ENCODE measurements at regions not wholly inside any gene's neighbourhood (a gene's known extent, or its start where the extent isn't known, plus 50 kb on each side); places are given as distances from the start of the nearest gene placed in this dataset.

GRCh38 chr12:46898152-46898931 is 72.5 kb upstream of the SLC38A4 start:
- intact Hi-C loops (cut with DNase I): no loop called here
- no peaks in the 10 kb centered on the region for H3K27me3 ChIP-seq (ENCODE audit: low read depth)
- H3K4me1 ChIP-seq: no peaks in the 10 kb centered on the region
- no peak for TF ChIP-seq CTCF (IDR thresholded peaks at IDR 0.05)
- ATAC-seq (no peak), DNase-seq (no peak)
- H3K27ac ChIP-seq: no peak overlapping the region
- no peaks in the 10 kb centered on the region for H3K9me3 ChIP-seq
- no peak overlapping the region for H3K4me3 ChIP-seq
- H3K36me3 ChIP-seq: no peaks in the 10 kb centered on the region

GRCh38 chr12:46898989-46899388 is 73.2 kb upstream of the SLC38A4 start:
- intact Hi-C loops (cut with DNase I): no loop called here
- no peak for DNase-seq
- Histone ChIP-seq H3K9me3 (no peaks in the 10 kb centered on the region), H3K27me3 (ENCODE audit: low read depth) (no peaks in the 10 kb centered on the region), H3K4me1 (no peaks in the 10 kb centered on the region), H3K4me3 (no peak overlapping the region), H3K36me3 (no peaks in the 10 kb centered on the region), H3K27ac (no peak overlapping the region)
- TF ChIP-seq CTCF (IDR thresholded peaks at IDR 0.05): no peak
- ATAC-seq: no peak

GRCh38 chr12:46900734-46901463 is 75.1 kb upstream of the SLC38A4 start:
- no peaks in the 10 kb centered on the region for H3K4me1 ChIP-seq
- H3K36me3 ChIP-seq: no peaks in the 10 kb centered on the region
- no peak for ATAC-seq
- DNase-seq: no peak
- no peaks in the 10 kb centered on the region for H3K27me3 ChIP-seq (ENCODE audit: low read depth)
- H3K4me3 ChIP-seq: no peak overlapping the region
- H3K9me3 ChIP-seq: no peaks in the 10 kb centered on the region
- no peak overlapping the region for H3K27ac ChIP-seq
- no peak for TF ChIP-seq CTCF (IDR thresholded peaks at IDR 0.05)
- intact Hi-C loops (cut with DNase I): no loop called here

- H3K27ac ChIP-seq: no peak overlapping the region
- intact Hi-C loops (cut with DNase I): no loop called here
- no peak for TF ChIP-seq CTCF (IDR thresholded peaks at IDR 0.05)
These were observed 75.8 kb upstream of the SLC38A4 start for GRCh38 chr12:46901464-46902205.

GRCh38 chr12:46903058-46903457 is 77.3 kb upstream of the SLC38A4 start:
- ATAC-seq (no peak), DNase-seq (no peak)
- intact Hi-C loops (cut with DNase I): no loop called here
- TF ChIP-seq CTCF (IDR thresholded peaks at IDR 0.05): no peak
- Histone ChIP-seq H3K36me3 (no peaks in the 10 kb centered on the region), H3K27me3 (ENCODE audit: low read depth) (no peaks in the 10 kb centered on the region), H3K27ac (no peak overlapping the region), H3K4me1 (no peaks in the 10 kb centered on the region), H3K9me3 (no peaks in the 10 kb centered on the region), H3K4me3 (no peak overlapping the region)

More at GRCh38 chr12:46901464-46902205, 75.8 kb upstream of the SLC38A4 start:
- Histone ChIP-seq H3K36me3 (no peaks in the 10 kb centered on the region), H3K9me3 (no peaks in the 10 kb centered on the region), H3K27me3 (ENCODE audit: low read depth) (no peaks in the 10 kb centered on the region), H3K4me1 (no peaks in the 10 kb centered on the region), H3K4me3 (no peak overlapping the region)
- no peak for DNase-seq
- ATAC-seq: no peak
